ENCODE measurements at regions not wholly inside any gene's neighbourhood (a gene's known extent, or its start where the extent isn't known, plus 50 kb on each side); places are given as distances from the start of the nearest gene placed in this dataset.

DNA sequence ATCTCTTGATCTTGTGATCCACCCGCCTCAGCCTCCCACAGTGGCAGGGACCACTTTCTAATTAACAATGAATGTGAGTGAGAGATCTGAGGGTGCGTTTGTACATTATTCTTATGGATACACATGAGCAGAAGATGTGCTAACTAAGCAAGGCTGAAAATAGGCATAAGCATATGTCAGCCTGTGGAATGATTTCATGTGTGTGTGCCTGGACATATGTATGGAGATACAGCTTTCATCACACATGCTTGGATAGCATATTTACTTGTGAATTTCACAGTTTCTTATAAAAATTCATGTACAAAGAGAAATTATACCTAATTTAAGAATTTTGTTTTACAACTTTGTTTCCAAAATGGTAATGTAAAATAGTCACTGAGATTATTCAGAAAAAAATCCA is 565.6 kb downstream of the MTRR start:
- TF ChIP-seq EZH2 (IDR thresholded peaks at IDR 0.05; ENCODE audit: low read length, missing control alignments): no peak
- TF ChIP-seq, protein P1, sequence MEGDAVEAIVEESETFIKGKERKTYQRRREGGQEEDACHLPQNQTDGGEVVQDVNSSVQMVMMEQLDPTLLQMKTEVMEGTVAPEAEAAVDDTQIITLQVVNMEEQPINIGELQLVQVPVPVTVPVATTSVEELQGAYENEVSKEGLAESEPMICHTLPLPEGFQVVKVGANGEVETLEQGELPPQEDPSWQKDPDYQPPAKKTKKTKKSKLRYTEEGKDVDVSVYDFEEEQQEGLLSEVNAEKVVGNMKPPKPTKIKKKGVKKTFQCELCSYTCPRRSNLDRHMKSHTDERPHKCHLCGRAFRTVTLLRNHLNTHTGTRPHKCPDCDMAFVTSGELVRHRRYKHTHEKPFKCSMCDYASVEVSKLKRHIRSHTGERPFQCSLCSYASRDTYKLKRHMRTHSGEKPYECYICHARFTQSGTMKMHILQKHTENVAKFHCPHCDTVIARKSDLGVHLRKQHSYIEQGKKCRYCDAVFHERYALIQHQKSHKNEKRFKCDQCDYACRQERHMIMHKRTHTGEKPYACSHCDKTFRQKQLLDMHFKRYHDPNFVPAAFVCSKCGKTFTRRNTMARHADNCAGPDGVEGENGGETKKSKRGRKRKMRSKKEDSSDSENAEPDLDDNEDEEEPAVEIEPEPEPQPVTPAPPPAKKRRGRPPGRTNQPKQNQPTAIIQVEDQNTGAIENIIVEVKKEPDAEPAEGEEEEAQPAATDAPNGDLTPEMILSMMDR (conservative IDR thresholded peaks at IDR 0.05 in 1 of 2, IDR thresholded peaks at IDR 0.05 in 1 of 2; ENCODE audit: low read depth in 1 of 2, low read length in 2 of 2): no peak
- Histone ChIP-seq H3K9ac (ENCODE audit: insufficient read depth, low read length) (no peak overlapping the region), H3K9me3 (ENCODE audit: control insufficient read depth, insufficient read depth, low read depth, low read length) (no peaks in the 10 kb centered on the region), H3K4me3 (replicated peaks in 1 of 4; ENCODE audit: control extremely low read depth in 1 of 4, insufficient read depth in 1 of 4, low read depth in 3 of 4, low read length in 4 of 4) (no peak overlapping the region), H4K20me1 (ENCODE audit: control insufficient read depth, extremely low read depth, insufficient read depth, low read length) (no peaks in the 10 kb centered on the region), H3K27ac (ENCODE audit: insufficient read depth, low read length) (no peak overlapping the region), H3K27me3 (ENCODE audit: control insufficient read depth, insufficient read depth, low read length) (no peaks in the 10 kb centered on the region), H2AFZ (ENCODE audit: low read length) (no peak overlapping the region), H3K36me3 (ENCODE audit: control insufficient read depth, insufficient read depth, low read length) (no peaks in the 10 kb centered on the region), H3K79me2 (ENCODE audit: control insufficient read depth, insufficient read depth, low read length) (no peaks in the 10 kb centered on the region), H3K4me1 (ENCODE audit: control insufficient read depth, extremely low read depth, insufficient read depth, low read length) (no peaks in the 10 kb centered on the region), H3K4me2 (ENCODE audit: extremely low read depth, insufficient read depth, low read length) (no peak overlapping the region)
- DNase-seq (ENCODE audit: low read depth in 2 of 2): no peak

DNA sequence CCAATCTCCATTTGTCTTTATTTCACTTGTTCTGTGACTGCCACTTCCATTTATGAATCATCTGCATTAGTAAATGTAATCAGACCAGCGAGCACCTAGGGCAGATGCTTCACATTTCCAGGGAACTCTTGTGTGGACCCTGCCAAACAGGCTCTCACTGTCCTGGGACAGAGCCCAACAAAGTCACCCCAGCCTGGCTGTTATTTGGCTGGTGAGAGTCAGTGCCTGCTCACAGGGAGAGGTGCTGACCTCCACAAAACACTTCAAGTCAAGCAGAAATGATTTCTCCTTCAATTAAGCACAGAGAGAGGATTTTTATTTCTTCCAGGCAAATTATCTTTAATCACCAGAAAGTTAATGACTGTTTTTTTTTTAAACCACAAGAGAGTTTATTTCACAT is 568.0 kb downstream of the MTRR start:
- H3K9me3 ChIP-seq (ENCODE audit: control insufficient read depth, insufficient read depth, low read depth, low read length): no peaks in the 10 kb centered on the region
- no peak for TF ChIP-seq EZH2 (IDR thresholded peaks at IDR 0.05; ENCODE audit: low read length, missing control alignments)
- TF ChIP-seq, protein P1 (conservative IDR thresholded peaks at IDR 0.05 in 1 of 2, IDR thresholded peaks at IDR 0.05 in 1 of 2; ENCODE audit: low read depth in 1 of 2, low read length in 2 of 2): no peak
- no peak for DNase-seq (ENCODE audit: low read depth in 2 of 2)
- H4K20me1 ChIP-seq (ENCODE audit: control insufficient read depth, extremely low read depth, insufficient read depth, low read length): no peaks in the 10 kb centered on the region
- H3K27me3 ChIP-seq (ENCODE audit: control insufficient read depth, insufficient read depth, low read length): no peaks in the 10 kb centered on the region
- no peak overlapping the region for H3K27ac ChIP-seq (ENCODE audit: insufficient read depth, low read length)
- no peaks in the 10 kb centered on the region for H3K36me3 ChIP-seq (ENCODE audit: control insufficient read depth, insufficient read depth, low read length)
- H3K9ac ChIP-seq (ENCODE audit: insufficient read depth, low read length): no peak overlapping the region
- H3K4me3 ChIP-seq (replicated peaks in 1 of 4; ENCODE audit: control extremely low read depth in 1 of 4, insufficient read depth in 1 of 4, low read depth in 3 of 4, low read length in 4 of 4): no peak overlapping the region
- H3K79me2 ChIP-seq (ENCODE audit: control insufficient read depth, insufficient read depth, low read length): no peaks in the 10 kb centered on the region
- no peaks in the 10 kb centered on the region for H3K4me1 ChIP-seq (ENCODE audit: control insufficient read depth, extremely low read depth, insufficient read depth, low read length)
- H3K4me2 ChIP-seq (ENCODE audit: extremely low read depth, insufficient read depth, low read length): no peak overlapping the region
- no peak overlapping the region for H2AFZ ChIP-seq (ENCODE audit: low read length)

DNA sequence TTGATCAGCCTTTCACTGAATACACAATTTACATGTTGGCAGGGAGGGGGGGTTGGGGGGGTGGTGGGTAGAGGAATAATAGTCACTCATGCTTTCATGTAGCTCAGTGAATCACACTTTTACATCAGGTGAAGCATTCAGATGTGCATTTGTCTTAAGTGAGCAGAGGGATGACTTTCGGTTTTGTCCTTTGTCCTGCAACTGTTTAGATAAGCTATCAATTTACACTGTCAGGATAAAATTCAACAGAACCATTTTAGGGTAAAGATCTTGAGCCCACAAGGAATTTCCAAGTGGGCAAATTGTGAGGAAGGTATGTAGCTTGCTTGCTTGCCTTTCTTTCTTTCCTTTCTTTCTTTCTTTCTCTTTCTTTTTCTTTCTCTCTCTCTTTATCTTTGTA is 576.2 kb downstream of the MTRR start:
- no peaks in the 10 kb centered on the region for H3K4me1 ChIP-seq (ENCODE audit: control insufficient read depth, extremely low read depth, insufficient read depth, low read length)
- DNase-seq (ENCODE audit: low read depth in 2 of 2): no peak
- no peaks in the 10 kb centered on the region for H3K27me3 ChIP-seq (ENCODE audit: control insufficient read depth, insufficient read depth, low read length)
- no peak overlapping the region for H2AFZ ChIP-seq (ENCODE audit: low read length)
- no peaks in the 10 kb centered on the region for H4K20me1 ChIP-seq (ENCODE audit: control insufficient read depth, extremely low read depth, insufficient read depth, low read length)
- no peaks in the 10 kb centered on the region for H3K36me3 ChIP-seq (ENCODE audit: control insufficient read depth, insufficient read depth, low read length)
- H3K79me2 ChIP-seq (ENCODE audit: control insufficient read depth, insufficient read depth, low read length): no peaks in the 10 kb centered on the region
- H3K27ac ChIP-seq (ENCODE audit: insufficient read depth, low read length): no peak overlapping the region
- H3K9ac ChIP-seq (ENCODE audit: insufficient read depth, low read length): no peak overlapping the region
- no peak overlapping the region for H3K4me2 ChIP-seq (ENCODE audit: extremely low read depth, insufficient read depth, low read length)
- no peaks in the 10 kb centered on the region for H3K9me3 ChIP-seq (ENCODE audit: control insufficient read depth, insufficient read depth, low read depth, low read length)
- TF ChIP-seq, protein P1 (conservative IDR thresholded peaks at IDR 0.05 in 1 of 2, IDR thresholded peaks at IDR 0.05 in 1 of 2; ENCODE audit: low read depth in 1 of 2, low read length in 2 of 2): no peak
- no peak for TF ChIP-seq EZH2 (IDR thresholded peaks at IDR 0.05; ENCODE audit: low read length, missing control alignments)
- H3K4me3 ChIP-seq (replicated peaks in 1 of 4; ENCODE audit: control extremely low read depth in 1 of 4, insufficient read depth in 1 of 4, low read depth in 3 of 4, low read length in 4 of 4): no peak overlapping the region

Measured in fibroblast of lung (primary cell).